ENCODE measurements at regions not wholly inside any gene's neighbourhood (a gene's known extent, or its start where the extent isn't known, plus 50 kb on each side); places are given as distances from the start of the nearest gene placed in this dataset.
"Not testable (repeated sequence)": the region's sequence is repeated elsewhere in the genome, so short reads cannot be mapped to it uniquely, and the experiment has no call there.

- not testable (repeated sequence) for TF ChIP-seq CTCF, POLR2A (IDR thresholded peaks at IDR 0.05)
These were observed 59.0 kb upstream of the ATXN1 start for GRCh38 chr6:16820262-16820661.
